HG03460 (cell line): ENCODE measurements at regions not wholly inside any gene's neighbourhood (a gene's known extent, or its start where the extent isn't known, plus 50 kb on each side); places are given as distances from the start of the nearest gene placed in this dataset.

Experiments used
- ATAC-seq: cut with Tn5 transposase; IDR thresholded peaks from one replicate; pipeline ENCODE4 v1.9.1; 2021; ENCODE audit not compliant: unreplicated experiment

DNA sequence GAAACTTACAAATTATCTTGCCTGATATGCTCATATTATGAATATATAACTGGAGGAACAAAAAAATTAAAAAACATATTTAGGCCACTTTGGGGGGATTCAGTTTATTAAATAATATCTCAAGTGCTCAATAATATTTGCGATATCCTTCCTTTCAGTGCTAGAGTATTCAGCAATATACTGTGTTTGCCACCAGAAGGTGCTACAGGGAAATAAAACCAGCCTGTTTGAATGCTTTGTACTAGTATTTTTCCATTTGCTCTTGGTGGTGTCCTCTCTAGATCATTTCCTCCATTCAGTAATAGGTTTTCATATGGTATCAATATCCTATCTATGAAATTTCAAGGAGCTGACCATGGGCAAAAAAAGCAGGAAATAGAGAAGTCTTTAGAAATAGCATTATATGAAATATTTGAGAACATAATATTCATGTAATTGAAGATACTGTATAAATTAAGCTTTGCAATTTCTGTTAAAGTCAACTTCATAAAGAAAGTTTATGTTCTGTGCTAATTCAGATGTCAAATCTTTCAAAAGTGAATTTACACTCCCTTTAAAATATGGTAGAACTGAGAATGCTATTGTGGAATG is 106.2 kb upstream of the NAV3 start:
- ATAC-seq: peak; percentile 68

DNA sequence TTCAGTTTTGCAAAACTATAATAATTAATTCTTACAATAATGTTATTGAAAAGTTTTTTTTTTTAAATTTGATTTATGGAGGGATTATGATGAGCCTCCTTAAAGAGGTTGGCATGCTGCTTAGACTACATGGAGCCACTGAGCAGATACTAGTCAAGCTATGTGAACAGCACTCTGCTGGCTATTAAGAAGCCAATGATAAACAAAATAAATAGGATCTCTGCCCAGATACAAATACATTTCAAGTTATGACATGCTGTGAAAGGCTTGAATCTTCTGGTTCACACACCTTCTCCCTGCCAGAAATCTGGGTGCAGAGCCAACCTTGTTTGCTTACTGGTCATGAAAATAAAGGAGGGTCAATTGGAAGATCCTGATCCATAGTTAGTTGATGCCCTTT is 107.4 kb upstream of the NAV3 start:
- ATAC-seq: no peak

GRCh38 chr12:77722536-77722935 is 108.2 kb upstream of the NAV3 start:
- no peak for ATAC-seq

- ATAC-seq: no peak
These were observed 110.4 kb upstream of the NAV3 start for GRCh38 chr12:77720258-77720657.

DNA sequence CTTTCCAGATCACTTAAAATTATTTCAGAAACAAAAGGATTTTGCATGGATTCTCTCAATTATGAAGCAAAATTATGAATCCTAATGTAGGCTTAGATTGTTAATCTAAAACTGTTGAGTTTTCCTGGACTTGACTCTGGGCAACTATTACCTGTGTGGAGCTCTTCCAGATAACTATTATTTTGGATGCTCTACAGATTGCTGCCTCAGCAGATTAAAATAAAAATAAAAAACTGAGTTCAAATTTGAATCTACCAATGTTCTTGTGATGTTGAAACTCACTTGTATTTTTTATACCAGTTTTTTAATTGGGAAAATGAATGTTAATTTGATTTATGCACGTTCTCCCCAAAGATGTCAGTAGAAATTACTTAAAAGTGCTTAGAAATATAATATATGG is 120.5 kb upstream of the NAV3 start:
- no peak for ATAC-seq

GRCh38 chr12:77697126-77697525 is 133.6 kb upstream of the NAV3 start:
- ATAC-seq: no peak

- ATAC-seq: no peak
These were observed 134.5 kb upstream of the NAV3 start for GRCh38 chr12:77696183-77696582.

- ATAC-seq: no peak
These were observed 141.1 kb upstream of the NAV3 start for GRCh38 chr12:77689510-77690086.

- no peak for ATAC-seq
These were observed 143.4 kb upstream of the NAV3 start for GRCh38 chr12:77687321-77687720.

DNA sequence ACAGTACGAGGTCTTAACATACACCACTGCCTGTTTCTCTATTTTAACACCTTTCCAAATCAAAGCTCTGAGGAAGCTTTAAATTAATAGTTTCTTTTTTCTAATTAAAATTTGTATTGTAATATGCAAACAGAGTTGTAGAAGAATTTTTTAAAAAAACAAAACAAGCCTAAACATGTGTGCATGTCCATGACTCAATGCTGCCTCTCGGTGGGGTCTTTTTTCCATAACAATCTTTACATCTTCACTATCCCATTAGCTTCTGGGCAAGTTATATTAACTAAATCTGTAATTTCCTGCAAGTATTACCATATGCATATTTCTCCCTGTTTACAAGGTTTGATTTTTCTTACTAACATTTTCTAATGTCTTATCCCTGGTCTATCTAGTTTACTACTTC is 143.9 kb upstream of the NAV3 start:
- ATAC-seq: no peak

GRCh38 chr12:77685901-77686300 is 144.8 kb upstream of the NAV3 start:
- ATAC-seq: no peak

DNA sequence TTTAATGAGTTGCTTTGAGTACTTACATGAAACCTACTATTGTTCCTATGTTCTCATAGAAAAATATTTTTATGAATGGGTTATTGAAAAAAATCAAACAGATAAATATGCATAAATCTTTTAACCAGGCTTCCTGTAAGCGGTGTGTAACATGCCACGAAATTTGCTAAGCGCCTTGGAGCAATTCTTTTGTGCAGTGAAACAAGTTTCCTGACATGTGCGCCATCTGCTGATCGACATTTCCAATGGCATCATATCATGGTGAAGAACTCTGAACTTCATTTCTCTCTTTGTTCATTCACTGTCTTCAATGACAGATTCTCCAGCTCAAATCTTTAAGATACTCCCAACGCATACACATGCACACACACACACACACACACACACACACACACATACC is 145.6 kb upstream of the NAV3 start:
- peak; percentile 84 for ATAC-seq

GRCh38 chr12:77682488-77682887 is 148.2 kb upstream of the NAV3 start:
- no peak for ATAC-seq

- no peak for ATAC-seq
These were observed 149.0 kb upstream of the NAV3 start for GRCh38 chr12:77681726-77682125.

- no peak for ATAC-seq
These were observed 151.0 kb upstream of the NAV3 start for GRCh38 chr12:77679686-77680085.

DNA sequence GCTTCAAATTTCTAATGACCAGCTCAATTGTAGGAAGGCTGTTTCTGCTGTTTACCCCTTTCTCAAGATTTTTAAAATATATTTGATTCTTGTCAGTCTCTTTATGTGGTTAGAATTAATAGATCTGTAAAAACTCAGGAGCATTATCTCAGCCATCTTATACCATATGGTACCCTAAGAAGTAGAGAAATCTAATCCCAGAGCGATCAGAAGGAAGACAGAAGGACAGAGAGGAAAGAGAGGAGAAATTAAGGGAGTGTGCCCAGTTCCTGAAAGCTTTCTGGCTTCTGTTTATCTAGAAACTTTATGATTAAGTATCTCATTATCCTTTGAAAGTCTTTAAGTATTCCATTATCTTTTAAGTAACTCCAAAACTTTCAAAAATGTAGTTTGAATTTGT is 152.1 kb upstream of the NAV3 start:
- ATAC-seq: no peak

- ATAC-seq: no peak
These were observed 163.6 kb upstream of the NAV3 start for GRCh38 chr12:77667101-77667500.

GRCh38 chr12:77648716-77649115 is 182.0 kb upstream of the NAV3 start:
- no peak for ATAC-seq

DNA sequence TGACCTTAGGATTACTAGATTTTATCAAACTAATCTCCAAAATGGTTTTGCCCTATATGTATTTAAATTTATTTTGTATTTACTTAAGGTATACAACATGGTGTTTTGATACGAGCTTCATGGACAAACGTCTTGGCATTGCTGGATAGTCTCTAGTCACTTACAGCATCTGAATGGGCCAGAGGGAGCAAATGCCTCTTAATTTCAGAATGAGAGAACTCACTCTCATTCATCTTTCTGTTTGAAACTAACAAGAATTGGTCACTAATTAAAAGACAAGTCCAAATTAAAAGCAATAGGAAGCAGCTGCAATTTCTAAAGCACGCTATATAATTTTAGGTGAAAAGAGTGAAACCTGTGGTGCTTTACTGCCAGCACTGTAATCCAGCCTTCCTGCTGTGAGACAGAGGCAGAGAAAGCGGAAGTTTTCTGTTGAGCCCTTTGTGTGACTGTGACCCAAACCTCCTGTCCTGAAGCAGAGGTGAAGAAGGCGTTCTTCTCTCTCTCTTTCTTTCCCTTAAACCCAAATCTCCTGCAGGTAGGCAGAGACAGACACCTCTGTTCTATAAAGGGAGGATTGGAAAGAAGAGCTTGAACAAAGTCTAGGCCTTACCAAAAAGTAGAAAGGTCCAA is 184.6 kb upstream of the NAV3 start:
- peak; percentile 80 for ATAC-seq

- no peak for ATAC-seq
These were observed 185.6 kb upstream of the NAV3 start for GRCh38 chr12:77644915-77645605.

DNA sequence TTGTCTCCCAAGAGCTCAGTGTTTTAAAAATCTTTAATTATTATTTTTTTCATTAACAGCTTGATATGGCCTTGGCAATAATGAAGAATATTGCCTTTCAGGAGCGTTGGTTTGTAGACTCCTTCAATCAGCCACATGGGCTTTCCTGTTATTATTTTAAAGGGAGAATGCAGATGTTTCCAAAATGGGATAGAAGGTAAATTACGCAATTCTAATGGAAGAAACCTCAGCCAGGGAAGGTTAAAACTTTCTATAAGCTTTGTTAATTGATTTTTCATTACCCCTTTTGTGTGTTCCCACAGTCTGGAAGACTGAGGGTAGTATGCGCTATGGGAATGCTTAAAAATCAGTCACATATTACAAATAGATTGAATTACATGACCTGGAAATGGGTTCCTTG is 188.4 kb upstream of the NAV3 start:
- no peak for ATAC-seq

- no peak for ATAC-seq
These were observed 190.3 kb upstream of the NAV3 start for GRCh38 chr12:77640356-77640755.
